MM.1S (cell line): ENCODE measurements at regions not wholly inside any gene's neighbourhood (a gene's known extent, or its start where the extent isn't known, plus 50 kb on each side); places are given as distances from the start of the nearest gene placed in this dataset.

Experiments used
- EZH2 ChIP-seq: fragments of 300-600 bp; sonication (generic); optimal IDR thresholded peaks from 2 replicates; pipeline ENCODE3; 2017; ENCODE audit warnings: low read depth, mild to moderate bottlenecking, antibody characterized with exemption, low read length, mixed read lengths
- EZH2phosphoT487 ChIP-seq: fragments of 300-600 bp; sonication (generic); IDR thresholded peaks from 2 replicates; pipeline ENCODE4 v1.6.1; 2018; ENCODE audit warnings: antibody characterized with exemption, low read length
- TF ChIP-seq, protein P1 (sequence below): fragments of 300-600 bp; sonication (generic); IDR thresholded peaks from 2 replicates; pipeline ENCODE4 v1.5.1; 2016; ENCODE audit warnings: antibody characterized with exemption, low read length, mixed read lengths

- TF ChIP-seq, protein P1, sequence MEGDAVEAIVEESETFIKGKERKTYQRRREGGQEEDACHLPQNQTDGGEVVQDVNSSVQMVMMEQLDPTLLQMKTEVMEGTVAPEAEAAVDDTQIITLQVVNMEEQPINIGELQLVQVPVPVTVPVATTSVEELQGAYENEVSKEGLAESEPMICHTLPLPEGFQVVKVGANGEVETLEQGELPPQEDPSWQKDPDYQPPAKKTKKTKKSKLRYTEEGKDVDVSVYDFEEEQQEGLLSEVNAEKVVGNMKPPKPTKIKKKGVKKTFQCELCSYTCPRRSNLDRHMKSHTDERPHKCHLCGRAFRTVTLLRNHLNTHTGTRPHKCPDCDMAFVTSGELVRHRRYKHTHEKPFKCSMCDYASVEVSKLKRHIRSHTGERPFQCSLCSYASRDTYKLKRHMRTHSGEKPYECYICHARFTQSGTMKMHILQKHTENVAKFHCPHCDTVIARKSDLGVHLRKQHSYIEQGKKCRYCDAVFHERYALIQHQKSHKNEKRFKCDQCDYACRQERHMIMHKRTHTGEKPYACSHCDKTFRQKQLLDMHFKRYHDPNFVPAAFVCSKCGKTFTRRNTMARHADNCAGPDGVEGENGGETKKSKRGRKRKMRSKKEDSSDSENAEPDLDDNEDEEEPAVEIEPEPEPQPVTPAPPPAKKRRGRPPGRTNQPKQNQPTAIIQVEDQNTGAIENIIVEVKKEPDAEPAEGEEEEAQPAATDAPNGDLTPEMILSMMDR = no peak
- TF ChIP-seq EZH2 (no peak), EZH2phosphoT487 (no peak)
Measured at GRCh38 chr18:26734760-26735159, 130.7 kb downstream of the AQP4 start.
